ENCODE measurements at regions not wholly inside any gene's neighbourhood (a gene's known extent, or its start where the extent isn't known, plus 50 kb on each side); places are given as distances from the start of the nearest gene placed in this dataset.

- Histone ChIP-seq H3K9me3 (ENCODE audit: control insufficient read depth, low read length) (no peaks in the 10 kb centered on the region), H3K36me3 (ENCODE audit: control insufficient read depth, insufficient read depth, low read length) (no peaks in the 10 kb centered on the region), H3K4me1 (ENCODE audit: control insufficient read depth, insufficient read depth, low read length, poor library complexity, severe bottlenecking) (no peaks in the 10 kb centered on the region), H3K27ac (ENCODE audit: insufficient read depth, low read length, poor library complexity, severe bottlenecking) (no peak overlapping the region), H3K4me3 (ENCODE audit: insufficient read depth, low read depth, low read length, poor library complexity, severe bottlenecking) (no peak overlapping the region), H3K27me3 (replicated peaks; ENCODE audit: control insufficient read depth, insufficient read depth, low read length, poor library complexity, severe bottlenecking) (no peaks in the 10 kb centered on the region)
- no peak for DNase-seq
These were observed 104.3 kb downstream of the CPN2 start for GRCh38 chr3:194246709-194247349.

GRCh38 chr3:194247350-194247740 is 103.8 kb downstream of the CPN2 start:
- H3K4me3 ChIP-seq (ENCODE audit: insufficient read depth, low read depth, low read length, poor library complexity, severe bottlenecking): no peak overlapping the region
- H3K36me3 ChIP-seq (ENCODE audit: control insufficient read depth, insufficient read depth, low read length): no peaks in the 10 kb centered on the region

GRCh38 chr3:194249323-194250097 is 101.6 kb downstream of the CPN2 start:
- Histone ChIP-seq H3K4me1 (ENCODE audit: control insufficient read depth, insufficient read depth, low read length, poor library complexity, severe bottlenecking) (no peaks in the 10 kb centered on the region), H3K27ac (ENCODE audit: insufficient read depth, low read length, poor library complexity, severe bottlenecking) (no peak overlapping the region), H3K27me3 (replicated peaks; ENCODE audit: control insufficient read depth, insufficient read depth, low read length, poor library complexity, severe bottlenecking) (no peaks in the 10 kb centered on the region), H3K36me3 (ENCODE audit: control insufficient read depth, insufficient read depth, low read length) (no peaks in the 10 kb centered on the region), H3K9me3 (ENCODE audit: control insufficient read depth, low read length) (no peaks in the 10 kb centered on the region), H3K4me3 (ENCODE audit: insufficient read depth, low read depth, low read length, poor library complexity, severe bottlenecking) (no peak overlapping the region)
- DNase-seq: no peak

More at GRCh38 chr3:194247350-194247740, 103.8 kb downstream of the CPN2 start:
- no peak overlapping the region for H3K27ac ChIP-seq (ENCODE audit: insufficient read depth, low read length, poor library complexity, severe bottlenecking)
- DNase-seq: no peak
- H3K4me1 ChIP-seq (ENCODE audit: control insufficient read depth, insufficient read depth, low read length, poor library complexity, severe bottlenecking): no peaks in the 10 kb centered on the region
- H3K9me3 ChIP-seq (ENCODE audit: control insufficient read depth, low read length): no peaks in the 10 kb centered on the region
- no peaks in the 10 kb centered on the region for H3K27me3 ChIP-seq (replicated peaks; ENCODE audit: control insufficient read depth, insufficient read depth, low read length, poor library complexity, severe bottlenecking)

- H3K27ac ChIP-seq (ENCODE audit: insufficient read depth, low read length, poor library complexity, severe bottlenecking): no peak overlapping the region
- no peaks in the 10 kb centered on the region for H3K27me3 ChIP-seq (replicated peaks; ENCODE audit: control insufficient read depth, insufficient read depth, low read length, poor library complexity, severe bottlenecking)
- peaks cover 4% of the 10 kb centered on the region for H3K4me1 ChIP-seq (ENCODE audit: control insufficient read depth, insufficient read depth, low read length, poor library complexity, severe bottlenecking)
- no peaks in the 10 kb centered on the region for H3K36me3 ChIP-seq (ENCODE audit: control insufficient read depth, insufficient read depth, low read length)
- no peaks in the 10 kb centered on the region for H3K9me3 ChIP-seq (ENCODE audit: control insufficient read depth, low read length)
- DNase-seq: no peak
- no peak overlapping the region for H3K4me3 ChIP-seq (ENCODE audit: insufficient read depth, low read depth, low read length, poor library complexity, severe bottlenecking)
These were observed 100.8 kb downstream of the CPN2 start for GRCh38 chr3:194250098-194251002.

GRCh38 chr3:194251007-194251406 is 100.1 kb downstream of the CPN2 start:
- no peaks in the 10 kb centered on the region for H3K9me3 ChIP-seq (ENCODE audit: control insufficient read depth, low read length)

GRCh38 chr3:194251461-194251860 is 99.7 kb downstream of the CPN2 start:
- DNase-seq: no peak
- Histone ChIP-seq H3K27me3 (replicated peaks; ENCODE audit: control insufficient read depth, insufficient read depth, low read length, poor library complexity, severe bottlenecking) (no peaks in the 10 kb centered on the region), H3K4me1 (ENCODE audit: control insufficient read depth, insufficient read depth, low read length, poor library complexity, severe bottlenecking) (peaks cover 13% of the 10 kb centered on the region), H3K4me3 (ENCODE audit: insufficient read depth, low read depth, low read length, poor library complexity, severe bottlenecking) (no peak overlapping the region), H3K27ac (ENCODE audit: insufficient read depth, low read length, poor library complexity, severe bottlenecking) (no peak overlapping the region), H3K36me3 (ENCODE audit: control insufficient read depth, insufficient read depth, low read length) (no peaks in the 10 kb centered on the region), H3K9me3 (ENCODE audit: control insufficient read depth, low read length) (no peaks in the 10 kb centered on the region)

More at GRCh38 chr3:194251007-194251406, 100.1 kb downstream of the CPN2 start:
- Histone ChIP-seq H3K27ac (ENCODE audit: insufficient read depth, low read length, poor library complexity, severe bottlenecking) (no peak overlapping the region), H3K4me1 (ENCODE audit: control insufficient read depth, insufficient read depth, low read length, poor library complexity, severe bottlenecking) (peaks cover 11% of the 10 kb centered on the region), H3K27me3 (replicated peaks; ENCODE audit: control insufficient read depth, insufficient read depth, low read length, poor library complexity, severe bottlenecking) (no peaks in the 10 kb centered on the region), H3K36me3 (ENCODE audit: control insufficient read depth, insufficient read depth, low read length) (no peaks in the 10 kb centered on the region), H3K4me3 (ENCODE audit: insufficient read depth, low read depth, low read length, poor library complexity, severe bottlenecking) (no peak overlapping the region)
- no peak for DNase-seq

- Histone ChIP-seq H3K27ac (ENCODE audit: insufficient read depth, low read length, poor library complexity, severe bottlenecking) (no peak overlapping the region), H3K9me3 (ENCODE audit: control insufficient read depth, low read length) (no peaks in the 10 kb centered on the region), H3K4me1 (ENCODE audit: control insufficient read depth, insufficient read depth, low read length, poor library complexity, severe bottlenecking) (peaks cover 13% of the 10 kb centered on the region), H3K36me3 (ENCODE audit: control insufficient read depth, insufficient read depth, low read length) (no peaks in the 10 kb centered on the region), H3K27me3 (replicated peaks; ENCODE audit: control insufficient read depth, insufficient read depth, low read length, poor library complexity, severe bottlenecking) (no peaks in the 10 kb centered on the region), H3K4me3 (ENCODE audit: insufficient read depth, low read depth, low read length, poor library complexity, severe bottlenecking) (no peak overlapping the region)
- no peak for DNase-seq
These were observed 99.1 kb downstream of the CPN2 start for GRCh38 chr3:194251891-194252560.

- no peaks in the 10 kb centered on the region for H3K27me3 ChIP-seq (replicated peaks; ENCODE audit: control insufficient read depth, insufficient read depth, low read length, poor library complexity, severe bottlenecking)
These were observed 97.9 kb downstream of the CPN2 start for GRCh38 chr3:194253270-194253669.

GRCh38 chr3:194254040-194254439 is 97.1 kb downstream of the CPN2 start:
- no peak for DNase-seq
- no peak overlapping the region for H3K4me3 ChIP-seq (ENCODE audit: insufficient read depth, low read depth, low read length, poor library complexity, severe bottlenecking)
- H3K27ac ChIP-seq (ENCODE audit: insufficient read depth, low read length, poor library complexity, severe bottlenecking): no peak overlapping the region
- no peaks in the 10 kb centered on the region for H3K36me3 ChIP-seq (ENCODE audit: control insufficient read depth, insufficient read depth, low read length)
- no peaks in the 10 kb centered on the region for H3K9me3 ChIP-seq (ENCODE audit: control insufficient read depth, low read length)
- H3K4me1 ChIP-seq (ENCODE audit: control insufficient read depth, insufficient read depth, low read length, poor library complexity, severe bottlenecking): peaks cover 13% of the 10 kb centered on the region
- no peaks in the 10 kb centered on the region for H3K27me3 ChIP-seq (replicated peaks; ENCODE audit: control insufficient read depth, insufficient read depth, low read length, poor library complexity, severe bottlenecking)

More at GRCh38 chr3:194253270-194253669, 97.9 kb downstream of the CPN2 start:
- H3K4me3 ChIP-seq (ENCODE audit: insufficient read depth, low read depth, low read length, poor library complexity, severe bottlenecking): no peak overlapping the region
- H3K36me3 ChIP-seq (ENCODE audit: control insufficient read depth, insufficient read depth, low read length): no peaks in the 10 kb centered on the region
- H3K4me1 ChIP-seq (ENCODE audit: control insufficient read depth, insufficient read depth, low read length, poor library complexity, severe bottlenecking): peaks cover 13% of the 10 kb centered on the region
- no peak for DNase-seq
- H3K9me3 ChIP-seq (ENCODE audit: control insufficient read depth, low read length): no peaks in the 10 kb centered on the region
- no peak overlapping the region for H3K27ac ChIP-seq (ENCODE audit: insufficient read depth, low read length, poor library complexity, severe bottlenecking)

Measured in effector memory CD4-positive, alpha-beta T cell (primary cell).